ENCODE measurements at regions not wholly inside any gene's neighbourhood (a gene's known extent, or its start where the extent isn't known, plus 50 kb on each side); places are given as distances from the start of the nearest gene placed in this dataset.
A peak's percentile ranks its signal among the peaks of the same experiment; 100 is the strongest.

DNA sequence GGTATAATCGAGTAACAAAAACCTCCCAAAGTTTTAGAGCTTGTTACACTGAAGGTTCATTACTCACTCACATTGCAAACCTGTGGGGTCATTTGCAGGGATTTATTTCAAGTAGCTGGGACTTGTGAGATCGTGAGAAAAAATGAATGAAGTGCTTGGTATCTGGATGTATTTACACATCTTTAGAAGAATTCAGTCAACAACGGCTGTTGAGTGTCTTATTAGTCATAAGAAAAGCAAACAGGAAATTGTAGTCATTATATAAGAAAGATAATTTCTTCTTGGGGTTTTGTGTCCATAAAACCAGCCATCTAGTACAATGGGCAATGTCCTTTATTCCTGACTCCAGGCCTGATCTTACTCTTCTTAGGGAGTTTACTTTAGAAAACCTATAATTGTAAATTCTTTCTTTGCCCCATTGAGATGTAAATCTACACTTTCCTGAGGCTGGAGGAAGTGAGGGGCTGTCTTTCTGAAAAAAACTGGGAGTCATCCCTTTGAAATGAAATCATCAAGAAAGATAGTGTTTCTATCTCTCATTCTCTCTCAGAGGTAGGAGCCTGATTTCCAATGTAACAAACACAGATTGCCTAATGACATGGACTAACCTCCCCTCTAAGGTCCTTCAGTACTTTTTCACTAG is 202.5 kb upstream of the ASCC3 start:
- H3K4me3 Mint-ChIP-seq (ENCODE audit: unreplicated experiment): no peak overlapping the region
- H3K36me3 Mint-ChIP-seq (ENCODE audit: insufficient read depth, unreplicated experiment): no peaks in the 10 kb centered on the region
- H3K9me3 Mint-ChIP-seq (ENCODE audit: unreplicated experiment): no peaks in the 10 kb centered on the region
- peak; percentile 81 for DNase-seq (ENCODE audit: unreplicated experiment)
- H3K27ac Mint-ChIP-seq (ENCODE audit: low read depth, unreplicated experiment): peak overlapping the region; percentile 52
- no TSS peak for BruUV-seq (replicated peaks)
- TF ChIP-seq, protein P1, sequence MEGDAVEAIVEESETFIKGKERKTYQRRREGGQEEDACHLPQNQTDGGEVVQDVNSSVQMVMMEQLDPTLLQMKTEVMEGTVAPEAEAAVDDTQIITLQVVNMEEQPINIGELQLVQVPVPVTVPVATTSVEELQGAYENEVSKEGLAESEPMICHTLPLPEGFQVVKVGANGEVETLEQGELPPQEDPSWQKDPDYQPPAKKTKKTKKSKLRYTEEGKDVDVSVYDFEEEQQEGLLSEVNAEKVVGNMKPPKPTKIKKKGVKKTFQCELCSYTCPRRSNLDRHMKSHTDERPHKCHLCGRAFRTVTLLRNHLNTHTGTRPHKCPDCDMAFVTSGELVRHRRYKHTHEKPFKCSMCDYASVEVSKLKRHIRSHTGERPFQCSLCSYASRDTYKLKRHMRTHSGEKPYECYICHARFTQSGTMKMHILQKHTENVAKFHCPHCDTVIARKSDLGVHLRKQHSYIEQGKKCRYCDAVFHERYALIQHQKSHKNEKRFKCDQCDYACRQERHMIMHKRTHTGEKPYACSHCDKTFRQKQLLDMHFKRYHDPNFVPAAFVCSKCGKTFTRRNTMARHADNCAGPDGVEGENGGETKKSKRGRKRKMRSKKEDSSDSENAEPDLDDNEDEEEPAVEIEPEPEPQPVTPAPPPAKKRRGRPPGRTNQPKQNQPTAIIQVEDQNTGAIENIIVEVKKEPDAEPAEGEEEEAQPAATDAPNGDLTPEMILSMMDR (IDR thresholded peaks at IDR 0.05; ENCODE audit: unreplicated experiment): no peak
- intact Hi-C loops (cut with micrococcal nuclease): loop anchor here (5.0 kb wide), 1 partner anchor 201 kb away; the partner anchor contains the start of gene ASCC3
- ChIA-PET POLR2A (interaction anchor here (1.1 kb wide), 1 partner anchor 202 kb away, joined by 4 read pairs; no protein-coding TSS in a partner anchor), CTCF (interaction anchor here (0.6 to 1.0 kb wide), 2 partner anchors 30 to 937 kb away, joined by 3 to 4 read pairs; no protein-coding TSS in a partner anchor)
- H3K4me1 Mint-ChIP-seq (ENCODE audit: insufficient read depth, unreplicated experiment): peaks cover 28% of the 10 kb centered on the region
- no peaks in the 10 kb centered on the region for H3K27me3 Mint-ChIP-seq (ENCODE audit: insufficient read depth, unreplicated experiment)

DNA sequence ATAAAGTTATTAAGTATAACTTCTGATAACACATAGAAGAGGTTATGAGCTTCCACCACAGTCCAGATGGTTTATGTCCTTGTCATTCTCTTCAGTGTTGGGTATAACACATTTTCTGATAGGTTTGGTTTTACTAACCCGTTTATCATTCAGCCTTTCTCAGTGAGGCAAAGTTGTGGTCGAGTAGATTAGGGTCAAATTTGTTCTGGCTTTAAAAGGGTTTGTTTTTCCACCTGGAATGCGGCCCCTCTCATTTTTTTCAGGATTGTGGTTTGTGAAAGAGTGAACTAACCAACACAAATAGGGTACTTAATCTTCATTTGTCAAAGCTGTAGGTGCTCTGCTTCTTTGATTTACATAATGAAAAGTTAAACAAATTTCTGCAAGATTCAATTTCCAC is 204.2 kb upstream of the ASCC3 start:
- TF ChIP-seq, protein P1 (IDR thresholded peaks at IDR 0.05; ENCODE audit: unreplicated experiment): no peak
- DNase-seq (ENCODE audit: unreplicated experiment): no peak
- intact Hi-C loops (cut with micrococcal nuclease): no loop called here
- Mint-ChIP-seq H3K4me1 (ENCODE audit: insufficient read depth, unreplicated experiment) (peaks cover 24% of the 10 kb centered on the region), H3K27ac (ENCODE audit: low read depth, unreplicated experiment) (no peak overlapping the region), H3K27me3 (ENCODE audit: insufficient read depth, unreplicated experiment) (no peaks in the 10 kb centered on the region), H3K4me3 (ENCODE audit: unreplicated experiment) (no peak overlapping the region), H3K9me3 (ENCODE audit: unreplicated experiment) (no peaks in the 10 kb centered on the region), H3K36me3 (ENCODE audit: insufficient read depth, unreplicated experiment) (no peaks in the 10 kb centered on the region)
- ChIA-PET CTCF (interaction anchor here (0.6 to 1.1 kb wide), 2 partner anchors 25 to 453 kb away, joined by 3 read pairs; no protein-coding TSS in a partner anchor), POLR2A (interaction anchor here (0.6 kb wide), 1 partner anchor 609 kb away, joined by 3 read pairs; no protein-coding TSS in a partner anchor)
- BruUV-seq (replicated peaks): no TSS peak

DNA sequence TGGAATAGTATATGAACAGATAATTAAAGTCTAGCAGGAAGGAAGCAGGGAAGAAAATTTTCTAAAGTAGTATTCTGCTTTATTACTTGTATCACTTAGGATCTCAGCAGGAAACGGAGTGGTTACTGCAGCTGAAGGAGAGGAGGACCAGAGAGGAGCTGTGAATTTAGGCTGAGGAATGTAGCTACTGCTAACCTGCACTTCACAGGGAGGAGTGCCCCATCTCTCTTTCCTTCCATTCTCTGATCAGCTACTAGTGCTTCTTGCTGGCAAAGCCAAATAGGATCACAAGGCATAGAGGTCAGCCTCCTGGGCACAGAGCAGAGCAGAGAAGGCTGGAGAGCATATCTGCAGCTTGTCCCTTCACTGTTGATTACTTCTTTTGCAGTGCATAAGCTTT is 205.3 kb upstream of the ASCC3 start:
- Mint-ChIP-seq H3K36me3 (ENCODE audit: insufficient read depth, unreplicated experiment) (no peaks in the 10 kb centered on the region), H3K9me3 (ENCODE audit: unreplicated experiment) (no peaks in the 10 kb centered on the region), H3K4me3 (ENCODE audit: unreplicated experiment) (no peak overlapping the region), H3K27me3 (ENCODE audit: insufficient read depth, unreplicated experiment) (no peaks in the 10 kb centered on the region), H3K4me1 (ENCODE audit: insufficient read depth, unreplicated experiment) (peaks cover 21% of the 10 kb centered on the region), H3K27ac (ENCODE audit: low read depth, unreplicated experiment) (no peak overlapping the region)
- DNase-seq (ENCODE audit: unreplicated experiment): no peak
- ChIA-PET CTCF (interaction anchor here (0.5 to 0.6 kb wide), 2 partner anchors 1780 to 1803 kb away, joined by 3 read pairs; no protein-coding TSS in a partner anchor), POLR2A (interaction anchor here (0.6 kb wide), 1 partner anchor 1549 kb away, joined by 3 read pairs; no protein-coding TSS in a partner anchor)
- intact Hi-C loops (cut with micrococcal nuclease): no loop called here
- no TSS peak for BruUV-seq (replicated peaks)
- TF ChIP-seq, protein P1 (IDR thresholded peaks at IDR 0.05; ENCODE audit: unreplicated experiment): no peak

DNA sequence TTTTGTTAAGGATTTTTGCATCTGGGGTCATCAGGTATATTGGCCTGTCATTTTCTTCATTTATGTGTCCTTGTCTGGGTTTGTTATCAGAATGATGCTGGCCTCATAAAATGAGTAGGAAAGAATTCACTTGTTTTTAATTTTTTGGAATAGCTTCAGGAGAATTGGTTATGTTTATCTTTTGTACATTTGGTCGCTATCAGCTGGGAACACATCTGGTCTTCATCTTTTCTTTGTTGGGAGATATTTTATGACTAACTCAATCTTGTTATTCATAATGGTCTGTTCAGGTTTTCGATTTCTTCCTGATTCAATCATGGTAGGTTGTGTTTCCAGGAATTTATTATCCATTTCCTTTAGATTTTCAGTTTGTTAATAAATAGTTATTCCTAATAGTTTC is 207.5 kb upstream of the ASCC3 start:
- no peaks in the 10 kb centered on the region for H3K27me3 Mint-ChIP-seq (ENCODE audit: insufficient read depth, unreplicated experiment)
- ChIA-PET POLR2A (interaction anchor here (0.6 kb wide), 1 partner anchor 15 kb away, joined by 4 read pairs; no protein-coding TSS in a partner anchor), CTCF (no interaction called here)
- peaks cover 11% of the 10 kb centered on the region for H3K9me3 Mint-ChIP-seq (ENCODE audit: unreplicated experiment)
- no peaks in the 10 kb centered on the region for H3K36me3 Mint-ChIP-seq (ENCODE audit: insufficient read depth, unreplicated experiment)
- no peak for DNase-seq (ENCODE audit: unreplicated experiment)
- no peak overlapping the region for H3K4me3 Mint-ChIP-seq (ENCODE audit: unreplicated experiment)
- H3K27ac Mint-ChIP-seq (ENCODE audit: low read depth, unreplicated experiment): no peak overlapping the region
- TF ChIP-seq, protein P1 (IDR thresholded peaks at IDR 0.05; ENCODE audit: unreplicated experiment): no peak
- H3K4me1 Mint-ChIP-seq (ENCODE audit: insufficient read depth, unreplicated experiment): peaks cover 11% of the 10 kb centered on the region
- BruUV-seq (replicated peaks): no TSS peak
- intact Hi-C loops (cut with micrococcal nuclease): no loop called here
